Heart left ventricle (tissue), 16 donors: ENCODE measurements at regions not wholly inside any gene's neighbourhood (a gene's known extent, or its start where the extent isn't known, plus 50 kb on each side); places are given as distances from the start of the nearest gene placed in this dataset.

Experiments
- ATAC-seq, 4 donors: fragments of 200-7000 bp; cut with Tn5 transposase; one replicate each; pipeline ENCODE4 v1.9.1; 2020 to 2022; ENCODE audit warnings: moderate library complexity in 4 of 4, mild to moderate bottlenecking in 3 of 4, moderate number of reproducible peaks in 1 of 4
- DNase-seq, 5 donors: peaks; one replicate each; pipeline ENCODE4 v3.0.0-alpha.2; 2020
- H3K27ac ChIP-seq, 12 donors: fragments of 200-600 bp; sonication (generic) in 4 of 12; one replicate each; pipeline versions ENCODE4 v1.5.0 to v1.8.0; 2016 to 2022; ENCODE audit warnings: mild to moderate bottlenecking in 2 of 12
- H3K27me3 ChIP-seq, 9 donors: fragments of 200-600 bp; sonication (generic) in 2 of 9; one replicate each; pipeline versions ENCODE4 v1.5.1 to v1.8.0; 2016 to 2022; ENCODE audit warnings: mild to moderate bottlenecking in 3 of 9
- H3K36me3 ChIP-seq, 9 donors: fragments of 200-600 bp; sonication (generic) in 2 of 9; one replicate each; pipeline versions ENCODE4 v1.5.0 to v1.8.0; 2018 to 2022; ENCODE audit warnings: mild to moderate bottlenecking in 2 of 9
- H3K4me1 ChIP-seq, 12 donors: fragments of 200-600 bp; sonication (generic) in 4 of 12; one replicate each; pipeline versions ENCODE4 v1.5.0 to v1.8.0; 2016 to 2022; ENCODE audit warnings: mild to moderate bottlenecking in 3 of 12
- H3K4me3 ChIP-seq, 12 donors: fragments of 200-600 bp; sonication (generic) in 4 of 12; one replicate each; pipeline versions ENCODE4 v1.5.0 to v1.8.0; 2017 to 2022; ENCODE audit warnings: mild to moderate bottlenecking in 9 of 12, moderate library complexity in 4 of 12
- H3K9me3 ChIP-seq, 12 donors: fragments of 200-600 bp; sonication (generic) in 4 of 12; one replicate each; pipeline versions ENCODE4 v1.5.0 to v1.8.0; 2016 to 2022; ENCODE audit warnings: mild to moderate bottlenecking in 1 of 12
- CTCF ChIP-seq, 12 donors: fragments of 200-600 bp; sonication (generic) in 4 of 12; IDR thresholded peaks; one replicate each; pipeline versions ENCODE4 v1.5.0 to v1.8.0; 2018 to 2022; ENCODE audit warnings: antibody characterized with exemption in 12 of 12, mild to moderate bottlenecking in 5 of 12
- POLR2A ChIP-seq, 2 donors: fragments of 450-650 bp; IDR thresholded peaks; one replicate each; pipeline ENCODE4 v1.6.1; 2017; ENCODE audit warnings: antibody characterized with exemption in 2 of 2, mild to moderate bottlenecking in 2 of 2, moderate library complexity in 2 of 2
- whole genome bisulfite sequencing, 4 donors: extraction: QIAGEN DNeasy Blood & Tissue Kit in 2 of 4; methylation state at CpG; one replicate each; pipeline versions ENCODE4 v1.1.5 to v1.1.7; 2013 to 2018; 5-methylcytosine and 5-hydroxymethylcytosine counted together
- intact Hi-C, 10 donors: fragments of 100-400 bp; cut with DNase I; formaldehyde crosslinking; loops; one replicate each; pipeline versions ENCODE4 v1.11.1 to v1.14.2; 2022
- donor health status: ischemic (EF 13 %, LVEDD 7.1; RV severe dilation, severe dysfunction).
- donor health status: healthy with polysubstance abuse.
- donor health status: DM: no; HTN: yes; CAD: no.
- donor health status: DM: no; HTN: no; CAD: no.
- donor health status: ischemic (EF 25% LVEDD 6.9; RV normal size, moderate dysfunction).
- donor health status: ischemic (EF 25% LVEDD 5.7; RV mildly dilated, moderate dysfunction).
- donor health status: healthy.
- donor health status: DM: yes; HTN: yes; CAD: no.
- donor health status: ischemic (EF 35%, LVEDD 5.7; RV mildly dilated, moderate dysfunction).
- donor health status: nonischemic (EF 11% LVEDD 7.7; RV severe dilation, severe dysfunction).
- donor health status: DM: yes; HTN: yes; CAD: no.
- donor health status: PGD.
- donor health status: ischemic (EF 29% LVEDD 5.4; RV normal size, mild dysfunction).
- donor health status: nonischemic (EF 23%, LVEDD 6.1; RV moderate dilation, normal function).

- 90 to 91% (median 90%) methylated on average over 5 of the region's 5 CpGs for WGBS, 4 donors
- no peak for DNase-seq
- TF ChIP-seq POLR2A (IDR thresholded peaks at IDR 0.05) (no peak), CTCF (IDR thresholded peaks at IDR 0.05) (no peak)
Measured at GRCh38 chr9:87787735-87788134, 61.8 kb downstream of the CTSL start.

GRCh38 chr9:87792831-87793288 is 66.9 kb downstream of the CTSL start:
- H3K36me3 ChIP-seq: no peaks in the 10 kb centered on the region
- H3K27ac ChIP-seq: peak overlapping the region in 10 of 12 donors; percentile 8 to 93 (median 53)
- WGBS, 4 donors: 55 to 66% (median 60%) methylated on average over 6 of the region's 6 CpGs
- H3K4me1 ChIP-seq: peaks cover 0 to 40% (median 0%) of the 10 kb centered on the region in 12 donors
- peak; percentile 71 to 84 (median 75) for DNase-seq
- no peaks in the 10 kb centered on the region for H3K27me3 ChIP-seq
- ATAC-seq: peak; percentile 89 to 99 (median 98)
- H3K4me3 ChIP-seq: peak overlapping the region in 1 of 12 donors; percentile 16
- intact Hi-C loops: loop anchor here in 2 of 10 donors (5.0 to 10.0 kb wide), 2 partner anchors 46 to 68 kb away; partner anchors contain the start of gene CTSL (in 1 of the 2)
- TF ChIP-seq CTCF (IDR thresholded peaks at IDR 0.05) (peak in 6 of 12 donors; percentile 15 to 39 (median 26)), POLR2A (IDR thresholded peaks at IDR 0.05) (no peak)
- H3K9me3 ChIP-seq: no peaks in the 10 kb centered on the region

More at GRCh38 chr9:87787735-87788134, 61.8 kb downstream of the CTSL start:
- no peaks in the 10 kb centered on the region for H3K9me3 ChIP-seq
- H3K4me1 ChIP-seq: peaks cover 0 to 10% (median 0%) of the 10 kb centered on the region in 12 donors
- ATAC-seq: no peak
- peaks cover 0 to 3% (median 0%) of the 10 kb centered on the region in 9 donors for H3K27me3 ChIP-seq
- H3K4me3 ChIP-seq: no peak overlapping the region
- intact Hi-C loops: no loop called here
- no peak overlapping the region for H3K27ac ChIP-seq
- H3K36me3 ChIP-seq: no peaks in the 10 kb centered on the region

GRCh38 chr9:87793292-87793691 is 67.4 kb downstream of the CTSL start:
- Histone ChIP-seq H3K4me1 (peaks cover 0 to 40% (median 0%) of the 10 kb centered on the region in 12 donors), H3K9me3 (no peaks in the 10 kb centered on the region), H3K27ac (peak overlapping the region in 10 of 12 donors; percentile 8 to 93 (median 53)), H3K36me3 (no peaks in the 10 kb centered on the region), H3K27me3 (no peaks in the 10 kb centered on the region), H3K4me3 (peak overlapping the region in 1 of 12 donors; percentile 16)
- DNase-seq (no peak), ATAC-seq (peak in 3 of 4 donors; percentile 8 to 71 (median 44))
- 79 to 86% (median 82%) methylated on average over 3 to 6 of the region's 6 CpGs for WGBS, 4 donors
- TF ChIP-seq POLR2A (IDR thresholded peaks at IDR 0.05) (no peak), CTCF (IDR thresholded peaks at IDR 0.05) (no peak)
- intact Hi-C loops: loop anchor here in 2 of 10 donors (5.0 to 10.0 kb wide), 2 partner anchors 46 to 68 kb away; partner anchors contain the start of gene CTSL (in 1 of the 2)

GRCh38 chr9:87795178-87795577 is 69.3 kb downstream of the CTSL start:
- Histone ChIP-seq H3K4me1 (peaks cover 0 to 40% (median 0%) of the 10 kb centered on the region in 12 donors), H3K27ac (no peak overlapping the region), H3K27me3 (no peaks in the 10 kb centered on the region), H3K9me3 (no peaks in the 10 kb centered on the region), H3K4me3 (no peak overlapping the region), H3K36me3 (no peaks in the 10 kb centered on the region)
- DNase-seq: no peak
- 47 to 58% (median 57%) methylated on average over 4 of the region's 4 CpGs for WGBS, 4 donors
- no peak for ATAC-seq
- no peak for TF ChIP-seq POLR2A (IDR thresholded peaks at IDR 0.05)
- TF ChIP-seq CTCF (IDR thresholded peaks at IDR 0.05): no peak
- intact Hi-C loops: loop anchor here in 1 of 10 donors (10.0 kb wide), 1 partner anchor 70 kb away; the partner anchor contains the start of gene CTSL
